Ishikawa (cell line): ENCODE measurements at regions not wholly inside any gene's neighbourhood (a gene's known extent, or its start where the extent isn't known, plus 50 kb on each side); places are given as distances from the start of the nearest gene placed in this dataset.

ENCODE experiments used
- CEBPB ChIP-seq: IDR thresholded peaks from 2 replicates; pipeline ENCODE4 v1.6.1; 2012
- CREB1 ChIP-seq: IDR thresholded peaks from 2 replicates; pipeline ENCODE4 v1.6.1; 2012; ENCODE audit warnings: low read depth
- EGR1 ChIP-seq: IDR thresholded peaks from 2 replicates; pipeline ENCODE4 v1.6.1; 2012
- EP300 ChIP-seq: IDR thresholded peaks from 2 replicates; pipeline ENCODE4 v1.6.1; 2012; ENCODE audit warnings: borderline replicate concordance
- FOXM1 ChIP-seq: IDR thresholded peaks from 2 replicates; pipeline ENCODE4 v1.6.1; 2012; ENCODE audit warnings: low read depth, borderline replicate concordance
- MAX ChIP-seq: IDR thresholded peaks from 2 replicates; pipeline ENCODE4 v1.6.1; 2012
- NFIC ChIP-seq: IDR thresholded peaks from 2 replicates; pipeline ENCODE4 v1.6.1; 2012
- RAD21 ChIP-seq: IDR thresholded peaks from 2 replicates; pipeline ENCODE4 v1.6.1; 2012; ENCODE audit warnings: low read depth
- REST ChIP-seq: IDR thresholded peaks from 2 replicates; pipeline ENCODE4 v1.6.1; 2012; ENCODE audit warnings: low read depth, mild to moderate bottlenecking
- TAF1 ChIP-seq: IDR thresholded peaks from 2 replicates; pipeline ENCODE4 v1.6.1; 2012; ENCODE audit warnings: low read depth, mild to moderate bottlenecking
- TCF12 ChIP-seq: IDR thresholded peaks from 2 replicates; pipeline ENCODE4 v1.6.1; 2012; ENCODE audit warnings: low read depth
- TEAD4 ChIP-seq: IDR thresholded peaks from 2 replicates; pipeline ENCODE4 v1.6.1; 2012
- USF1 ChIP-seq: IDR thresholded peaks from 2 replicates; pipeline ENCODE4 v1.6.1; 2012
- YY1 ChIP-seq: IDR thresholded peaks from 2 replicates; pipeline ENCODE4 v1.6.1; 2012; ENCODE audit warnings: low read depth
- ZBTB7A ChIP-seq: IDR thresholded peaks from 2 replicates; pipeline ENCODE4 v1.6.1; 2012; ENCODE audit warnings: low read depth

GRCh38 chr11:23236826-23237555, 376.7 kb upstream of the CCDC179 start:
- TF ChIP-seq CEBPB = no peak
- TF ChIP-seq CREB1 = no peak
- TF ChIP-seq ZBTB7A = no peak
- no peak for TF ChIP-seq TEAD4
- no peak for TF ChIP-seq RAD21
- TF ChIP-seq TAF1 = no peak
- no peak for TF ChIP-seq NFIC

- TF ChIP-seq TCF12 = no peak
- no peak for TF ChIP-seq REST
- TF ChIP-seq TAF1 = no peak
- TF ChIP-seq MAX = no peak
- no peak for TF ChIP-seq USF1
- TF ChIP-seq NFIC = no peak
- no peak for TF ChIP-seq EGR1
- TF ChIP-seq CREB1 = no peak
- TF ChIP-seq CEBPB = no peak
- TF ChIP-seq RAD21 = no peak
- no peak for TF ChIP-seq FOXM1
- no peak for TF ChIP-seq YY1
- no peak for TF ChIP-seq ZBTB7A
- no peak for TF ChIP-seq EP300
- TF ChIP-seq TEAD4 = no peak
Measured at GRCh38 chr11:23252426-23252825, 392.2 kb upstream of the CCDC179 start.

GRCh38 chr11:23257088-23257487, 396.8 kb upstream of the CCDC179 start:
- TF ChIP-seq FOXM1 = no peak
- TF ChIP-seq USF1 = no peak
- no peak for TF ChIP-seq TEAD4
- TF ChIP-seq TCF12 = no peak

GRCh38 chr11:23257556-23257955, 397.3 kb upstream of the CCDC179 start:
- TF ChIP-seq TCF12 (no peak), TAF1 (no peak)

- TF ChIP-seq ZBTB7A = no peak
- no peak for TF ChIP-seq REST
- TF ChIP-seq TEAD4 = no peak
- no peak for TF ChIP-seq MAX
- no peak for TF ChIP-seq USF1
- no peak for TF ChIP-seq TAF1
- TF ChIP-seq EP300 = no peak
- TF ChIP-seq RAD21 = no peak
- TF ChIP-seq CEBPB = no peak
- no peak for TF ChIP-seq FOXM1
- no peak for TF ChIP-seq TCF12
- TF ChIP-seq NFIC = no peak
- TF ChIP-seq EGR1 = no peak
- TF ChIP-seq YY1 = no peak
- TF ChIP-seq CREB1 = no peak
Measured at GRCh38 chr11:23263466-23263865, 403.2 kb upstream of the CCDC179 start.

- TF ChIP-seq EGR1 (no peak), USF1 (no peak), EP300 (no peak), TEAD4 (no peak), REST (no peak), FOXM1 (no peak), TCF12 (no peak), ZBTB7A (no peak), CEBPB (no peak), TAF1 (no peak), NFIC (no peak), CREB1 (no peak), YY1 (no peak), RAD21 (no peak), MAX (no peak)
Measured at GRCh38 chr11:23272095-23272494, 411.8 kb upstream of the CCDC179 start.
